GDM1 (cell line): ENCODE measurements at regions not wholly inside any gene's neighbourhood (a gene's known extent, or its start where the extent isn't known, plus 50 kb on each side); places are given as distances from the start of the nearest gene placed in this dataset.

Experiments used
- DNase-seq: peaks from one replicate; lab custom pipeline; 2025; lab: John Stamatoyannopoulos, UW

GRCh38 chr2:88832992-88833389, 141.5 kb downstream of the RPIA start:
- DNase-seq, result no peak

DNA sequence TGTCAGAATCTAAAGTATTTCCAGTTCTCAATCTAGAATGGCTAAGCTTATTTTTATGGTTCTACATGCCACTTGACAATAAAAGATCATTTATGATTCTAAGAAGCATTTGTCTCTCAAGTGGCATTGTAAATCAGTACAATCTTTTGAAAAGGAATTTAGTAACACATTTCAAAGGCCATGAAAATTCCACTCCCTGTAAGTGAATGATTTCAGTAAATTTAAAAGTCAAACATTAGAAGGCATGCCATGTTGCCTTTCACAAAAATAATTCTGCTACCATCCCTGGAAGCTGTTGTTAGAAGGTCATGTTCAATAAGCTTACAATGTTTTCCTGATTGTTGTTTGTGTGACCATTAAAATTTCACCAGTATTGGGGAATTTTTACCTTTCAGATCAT, 142.9 kb downstream of the RPIA start:
- no peak for DNase-seq

GRCh38 chr2:88834866-88835265, 143.4 kb downstream of the RPIA start:
- no peak for DNase-seq

DNA sequence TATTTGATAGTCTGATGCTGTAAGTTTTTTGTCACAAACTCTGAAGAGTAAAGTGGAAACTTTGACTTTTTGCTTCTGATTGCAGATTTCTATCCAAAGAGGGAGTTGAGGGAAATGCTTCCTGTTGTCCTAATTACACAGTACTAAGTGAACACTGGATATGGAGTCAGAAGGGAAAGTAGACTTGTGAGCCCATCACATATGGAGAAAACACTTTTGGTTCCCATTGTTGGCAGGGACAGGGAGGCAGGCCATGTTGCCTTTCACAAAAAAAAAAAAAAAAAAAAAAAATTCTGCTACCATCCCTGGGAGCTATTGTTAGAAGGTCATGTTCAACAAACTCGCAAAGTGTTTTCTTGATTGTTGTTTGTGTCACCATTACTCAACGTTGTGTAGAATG, 144.3 kb downstream of the RPIA start:
- DNase-seq, result no peak

- DNase-seq, result no peak
Observed at GRCh38 chr2:88836351-88836750, 144.9 kb downstream of the RPIA start.

DNA sequence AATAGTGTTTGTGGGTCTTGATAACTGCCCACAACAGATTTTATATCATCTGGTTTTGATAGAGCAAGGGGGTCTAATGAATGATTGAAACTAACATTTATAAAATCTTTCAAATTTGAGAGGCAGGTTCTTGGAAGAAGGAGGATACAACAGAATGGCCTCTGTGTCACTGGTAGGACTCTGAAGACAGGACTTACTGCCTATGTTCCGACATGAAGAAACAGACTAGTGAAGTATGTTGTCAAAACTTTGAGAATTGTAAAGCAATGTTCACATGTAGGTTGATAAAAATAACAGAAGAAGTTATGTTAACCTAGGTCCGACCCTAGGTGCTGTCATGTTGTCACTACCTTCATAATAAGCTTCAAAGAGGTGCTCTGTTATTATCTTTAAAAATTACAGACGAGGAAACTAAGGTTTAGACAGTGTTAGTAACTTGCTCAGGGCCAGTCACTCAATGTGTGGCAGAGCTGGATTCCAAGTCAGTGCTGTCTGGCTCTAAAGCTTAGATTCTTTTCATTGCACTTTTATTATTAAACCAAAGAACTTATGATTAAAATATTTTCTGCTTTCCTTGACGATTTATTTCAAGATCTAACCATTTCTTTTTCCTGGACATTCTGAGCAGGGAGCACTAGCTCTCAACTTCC, 146.2 kb downstream of the RPIA start:
- DNase-seq, result no peak

DNA sequence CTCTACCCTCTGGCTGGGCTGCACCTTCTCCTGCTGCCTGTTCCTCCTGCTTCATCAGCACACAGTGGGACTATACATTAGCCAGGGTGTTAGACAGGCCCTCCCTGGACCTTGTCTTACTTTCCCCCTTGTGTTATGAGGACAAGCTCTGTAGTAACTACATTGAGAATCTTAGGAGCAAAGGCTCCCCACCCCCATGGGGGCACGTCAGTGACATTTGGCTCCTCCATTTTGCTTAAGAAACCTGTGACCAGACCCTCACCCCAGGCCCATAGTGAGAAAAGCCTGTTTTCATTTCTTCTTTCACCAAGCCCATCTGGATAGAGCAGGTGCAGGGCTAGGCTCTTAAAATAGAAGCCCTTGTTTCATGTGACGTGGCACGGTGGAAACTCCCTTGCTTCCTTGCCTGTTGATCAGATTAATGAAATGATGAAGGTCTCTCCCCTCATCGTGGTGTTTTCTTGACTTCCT, 146.7 kb downstream of the RPIA start:
- DNase-seq, result no peak

GRCh38 chr2:88841224-88841929, 149.9 kb downstream of the RPIA start:
- no peak for DNase-seq

DNA sequence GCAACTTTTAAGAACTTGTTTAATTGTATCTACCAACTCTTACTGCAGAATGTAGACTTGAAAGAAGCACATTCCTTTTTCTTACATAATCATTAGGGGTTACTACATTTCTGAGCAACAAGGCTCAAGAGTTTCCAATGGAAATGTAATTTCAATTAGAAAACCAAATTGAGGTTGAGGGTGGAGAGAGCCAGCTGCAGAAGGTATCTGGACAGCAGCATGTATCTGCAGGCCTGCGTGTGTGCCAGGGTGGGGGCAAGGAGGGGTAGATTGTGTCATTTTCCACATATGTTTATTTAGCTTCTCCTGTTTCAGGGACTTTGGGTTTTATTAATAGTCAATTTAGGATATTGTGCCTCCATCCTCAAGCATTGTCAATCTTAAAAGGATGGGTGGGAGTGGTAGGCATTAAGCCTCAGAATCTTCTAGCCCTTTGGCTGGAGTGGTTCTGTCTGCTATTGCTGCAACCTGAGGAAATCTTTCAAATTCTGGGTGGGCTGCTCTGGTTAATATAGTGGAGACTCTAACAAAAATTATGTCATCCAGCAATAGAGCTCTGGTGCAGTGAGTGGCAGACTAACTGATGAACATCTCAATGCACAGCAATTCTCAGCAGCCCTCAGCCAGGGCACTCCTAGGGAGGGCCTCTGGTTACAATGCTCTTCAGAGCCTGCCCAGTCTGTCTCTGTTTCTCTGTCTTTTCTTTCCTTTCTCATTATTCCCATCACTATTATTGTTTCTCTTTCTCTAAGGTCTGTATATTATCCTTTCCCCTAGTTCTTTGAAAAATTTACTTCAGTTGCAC, 151.4 kb downstream of the RPIA start:
- DNase-seq, result no peak

DNA sequence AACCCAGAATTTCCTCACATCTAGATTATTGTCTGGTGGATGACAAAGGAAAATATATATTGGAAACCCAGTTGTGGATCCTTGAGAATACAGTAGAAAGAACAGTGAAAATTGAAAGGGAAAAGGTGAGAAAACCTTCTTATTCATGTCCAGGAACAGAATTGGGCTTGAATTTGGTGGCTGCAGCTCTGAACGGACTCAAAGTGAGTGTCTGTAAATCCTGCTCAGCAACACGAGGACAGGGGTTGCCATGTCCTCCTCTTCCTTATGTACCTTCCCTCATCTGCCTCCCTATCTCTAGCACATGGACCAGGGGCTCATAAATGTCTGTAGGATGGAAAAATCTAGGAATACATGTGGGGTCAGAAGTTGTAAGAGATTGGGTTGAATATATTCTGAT, 152.2 kb downstream of the RPIA start:
- DNase-seq, result no peak

DNA sequence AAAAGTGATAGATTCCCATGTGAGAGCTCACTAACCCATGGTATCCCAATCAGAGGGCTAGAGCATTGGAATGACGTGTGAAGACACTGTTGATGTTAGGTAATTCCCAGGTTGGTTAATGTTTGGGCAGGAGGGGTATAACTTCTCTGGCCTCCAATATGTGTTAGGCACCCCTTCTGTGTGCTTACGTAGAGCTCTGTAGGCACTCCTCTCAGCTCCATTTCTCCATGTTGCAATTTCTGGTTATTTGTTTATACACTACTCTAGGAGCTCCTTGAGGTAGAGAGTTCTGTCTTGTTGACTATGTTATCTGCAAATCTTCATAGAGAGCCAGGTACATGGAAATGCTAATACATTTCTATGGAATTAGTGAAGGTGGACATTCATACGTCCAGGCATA, 153.5 kb downstream of the RPIA start:
- DNase-seq, result no peak

DNA sequence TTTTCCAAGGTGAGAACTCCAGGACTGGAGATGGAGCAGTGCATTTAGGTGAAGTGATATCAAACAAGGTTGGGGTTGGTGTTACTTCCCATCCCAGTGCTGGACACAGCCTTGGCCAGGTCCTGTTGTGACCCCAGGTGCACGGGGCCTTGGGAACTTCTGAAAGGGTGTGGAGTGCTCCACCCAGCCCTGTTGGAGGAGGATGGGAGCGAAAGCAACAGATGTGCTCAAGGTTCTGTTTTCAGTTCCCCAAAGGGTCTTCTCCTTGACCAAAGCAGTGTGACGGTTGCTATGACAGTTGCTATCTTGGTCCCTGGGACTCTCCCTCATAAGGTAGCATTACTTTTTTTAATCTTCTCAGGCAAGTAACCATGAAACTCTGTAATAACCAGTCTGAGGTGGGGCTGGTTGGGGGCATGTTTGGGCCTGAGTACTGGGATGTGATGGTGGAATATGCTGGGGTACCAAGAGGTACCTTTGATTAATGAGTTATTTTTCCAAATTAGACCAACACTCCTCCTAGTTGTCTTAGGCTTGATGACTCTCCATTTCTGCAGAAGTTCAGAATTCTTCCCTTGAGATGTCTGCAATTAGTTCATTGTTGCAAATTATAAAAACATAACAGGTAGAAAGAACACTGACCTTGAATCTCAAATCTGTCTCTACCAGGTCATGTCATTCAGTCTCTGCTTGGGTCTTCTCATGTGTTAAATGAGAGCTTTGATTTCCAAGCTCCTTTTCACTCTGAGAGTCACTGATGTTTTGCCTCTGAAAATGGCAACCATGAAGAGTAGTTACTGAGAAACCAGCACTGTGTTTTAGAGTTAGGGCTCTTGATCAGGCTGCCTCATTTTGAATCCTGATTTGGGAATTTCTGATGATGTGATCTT, 154.5 kb downstream of the RPIA start:
- no peak for DNase-seq

DNA sequence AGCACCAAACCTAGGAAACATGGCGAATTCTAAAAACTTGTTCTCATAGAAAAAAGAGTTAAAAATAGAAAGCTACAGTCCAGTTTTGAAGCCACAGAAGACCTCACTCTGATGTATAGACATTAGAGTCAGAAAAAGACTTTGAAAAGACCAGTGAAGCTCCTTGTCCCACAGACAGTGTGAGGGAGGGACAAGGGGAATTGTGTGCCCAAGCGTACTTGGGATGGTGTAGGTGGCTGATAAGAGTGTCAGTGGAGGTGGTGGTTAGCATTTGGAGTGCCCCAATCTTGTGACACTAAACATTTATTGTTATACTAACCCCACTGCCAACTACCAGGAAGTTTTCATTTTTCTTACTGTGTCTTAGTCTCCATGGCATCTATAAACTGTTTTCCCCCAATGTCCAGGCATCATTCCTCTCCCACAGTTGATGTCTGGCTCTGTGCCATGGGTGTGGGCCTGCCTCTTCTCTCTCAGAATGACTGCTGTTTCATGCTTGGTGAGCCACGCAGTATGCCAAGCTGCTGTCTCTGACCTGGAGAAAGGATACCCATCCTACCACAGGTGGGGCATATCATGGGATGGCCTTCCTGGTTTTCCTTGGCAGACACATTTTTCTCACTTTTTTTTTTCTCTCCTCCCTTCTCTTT, 161.4 kb downstream of the RPIA start:
- DNase-seq, result no peak

DNA sequence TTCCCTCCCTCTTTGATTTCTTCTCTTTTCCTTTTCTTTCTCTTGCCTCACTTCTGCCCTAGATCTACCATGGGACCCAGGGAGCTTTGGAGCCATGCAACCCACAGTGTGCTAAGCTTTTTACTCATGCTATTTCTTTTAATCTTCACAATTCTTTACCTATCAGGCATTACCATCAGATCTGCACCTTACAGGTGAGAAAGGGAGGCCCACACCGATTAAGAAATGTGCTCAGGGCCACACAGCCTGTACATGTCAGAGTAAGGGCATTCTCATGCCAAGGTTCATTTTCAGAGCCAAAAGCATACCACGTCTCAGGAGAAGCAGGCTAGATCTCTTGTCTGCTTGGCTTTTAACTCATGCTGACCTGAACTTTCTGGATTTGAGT, 161.9 kb downstream of the RPIA start:
- DNase-seq, result no peak

DNA sequence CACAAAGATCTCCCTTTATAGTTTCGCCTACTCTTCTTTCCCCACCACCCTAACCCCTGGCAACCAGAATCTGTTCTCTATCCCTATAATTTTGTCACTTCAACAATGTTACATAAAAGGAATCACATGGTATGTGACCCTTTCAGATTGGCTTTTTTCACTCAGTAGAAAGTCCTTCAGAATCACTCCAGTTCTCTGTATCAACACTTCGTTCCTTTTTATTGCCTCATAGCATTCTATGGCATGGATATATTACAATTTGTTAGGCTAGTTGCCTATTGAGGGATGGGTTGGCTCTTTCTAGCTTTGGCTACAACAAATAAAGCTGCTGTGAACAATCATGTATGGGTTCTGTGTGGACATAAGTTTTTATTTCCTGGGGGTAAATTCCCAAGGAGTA, 163.1 kb downstream of the RPIA start:
- no peak for DNase-seq

- DNase-seq, result no peak
Observed at GRCh38 chr2:88855620-88856408, 164.3 kb downstream of the RPIA start.

GRCh38 chr2:88856409-88857135, 165.1 kb downstream of the RPIA start:
- no peak for DNase-seq

DNA sequence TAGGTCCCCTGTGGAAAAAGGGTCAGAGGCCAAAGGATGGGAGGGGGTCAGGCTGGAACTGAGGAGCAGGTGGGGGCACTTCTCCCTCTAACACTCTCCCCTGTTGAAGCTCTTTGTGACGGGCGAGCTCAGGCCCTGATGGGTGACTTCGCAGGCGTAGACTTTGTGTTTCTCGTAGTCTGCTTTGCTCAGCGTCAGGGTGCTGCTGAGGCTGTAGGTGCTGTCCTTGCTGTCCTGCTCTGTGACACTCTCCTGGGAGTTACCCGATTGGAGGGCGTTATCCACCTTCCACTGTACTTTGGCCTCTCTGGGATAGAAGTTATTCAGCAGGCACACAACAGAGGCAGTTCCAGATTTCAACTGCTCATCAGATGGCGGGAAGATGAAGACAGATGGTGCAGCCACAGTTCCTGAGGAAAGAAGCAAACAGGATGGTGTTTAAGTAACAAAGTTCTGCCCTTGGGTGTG, 165.8 kb downstream of the RPIA start:
- no peak for DNase-seq

DNA sequence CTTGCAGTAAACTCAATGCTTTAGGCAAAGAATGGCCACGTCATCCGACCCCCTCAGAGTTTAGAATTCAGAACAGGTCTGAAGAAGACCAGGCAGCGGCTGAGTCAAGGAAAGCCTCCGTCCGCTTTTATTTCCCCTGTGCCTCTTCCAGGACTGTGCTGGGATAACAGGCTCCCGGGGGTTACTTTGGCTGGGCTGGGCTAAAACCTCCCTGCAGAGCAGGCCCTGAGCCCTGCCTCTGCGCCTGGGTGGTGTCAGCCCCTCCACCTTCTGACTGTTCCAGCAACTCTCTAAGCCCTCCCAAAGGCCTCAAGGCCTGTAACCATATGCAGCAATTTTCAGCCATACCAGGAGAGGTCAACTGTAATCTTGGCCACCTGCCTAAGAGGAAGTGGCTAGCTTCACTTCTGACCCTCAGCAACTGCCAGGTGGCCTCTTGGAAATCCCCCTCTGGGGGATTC, 166.5 kb downstream of the RPIA start:
- DNase-seq, result no peak

DNA sequence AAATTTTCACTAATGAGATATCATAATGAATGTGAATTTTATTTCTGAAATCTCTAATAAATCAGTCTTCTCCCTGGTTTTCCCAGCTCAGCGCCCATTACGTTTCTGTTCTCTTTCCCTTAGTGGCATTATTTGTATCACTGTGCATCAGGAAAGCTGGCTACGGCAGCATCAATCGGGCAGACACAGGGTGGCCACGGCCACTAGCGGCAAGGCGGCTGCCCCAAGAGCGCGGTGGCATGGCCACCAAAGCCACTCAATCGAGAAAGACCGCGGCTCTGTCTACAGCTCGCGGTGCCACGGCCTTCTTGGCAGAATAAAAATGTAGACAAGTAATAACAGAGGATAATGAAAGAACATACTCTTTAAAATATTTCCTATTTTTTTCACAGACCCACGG, 168.0 kb downstream of the RPIA start:
- no peak for DNase-seq
